ENCODE measurements at regions not wholly inside any gene's neighbourhood (a gene's known extent, or its start where the extent isn't known, plus 50 kb on each side); places are given as distances from the start of the nearest gene placed in this dataset.

- no peaks in the 10 kb centered on the region for H3K27me3 ChIP-seq (ENCODE audit: control insufficient read depth, insufficient read depth, low read length)
- ChIA-PET CTCF (interaction anchor here (1.3 to 1.4 kb wide), 2 partner anchors 94 to 134 kb away, joined by 4 to 7 read pairs; no protein-coding TSS in a partner anchor), POLR2A (interaction anchor here (0.5 kb wide), 1 partner anchor 139 kb away, joined by 3 read pairs; no protein-coding TSS in a partner anchor)
- no peak for DNase-seq (ENCODE audit: low read depth)
- TF ChIP-seq CTCF (IDR thresholded peaks at IDR 0.05; ENCODE audit: insufficient read depth, low read depth, low read length), result no peak
- no peaks in the 10 kb centered on the region for H3K36me3 ChIP-seq (ENCODE audit: control insufficient read depth, insufficient read depth, low read length)
- H3K4me3 ChIP-seq (ENCODE audit: low read depth, low read length), result no peak overlapping the region
These were observed 69.0 kb upstream of the ZBED5 start for GRCh38 chr11:10926801-10927211.

- Histone ChIP-seq H3K36me3 (ENCODE audit: control insufficient read depth, insufficient read depth, low read length) (no peaks in the 10 kb centered on the region), H3K4me3 (ENCODE audit: low read depth, low read length) (no peak overlapping the region), H3K27me3 (ENCODE audit: control insufficient read depth, insufficient read depth, low read length) (no peaks in the 10 kb centered on the region)
- POLR2A ChIA-PET, result interaction anchor here (1.5 kb wide), 1 partner anchor 116 kb away, joined by 7 read pairs; the partner anchor contains the start of gene EIF4G2
- TF ChIP-seq CTCF (IDR thresholded peaks at IDR 0.05; ENCODE audit: insufficient read depth, low read depth, low read length), result no peak
- CTCF ChIA-PET, result interaction anchor here (0.6 to 1.6 kb wide), 5 partner anchors 22 to 133 kb away, joined by 3 to 5 read pairs (median 4); no protein-coding TSS in a partner anchor
- DNase-seq (ENCODE audit: low read depth), result no peak
These were observed 67.5 kb upstream of the ZBED5 start for GRCh38 chr11:10925149-10925926.

GRCh38 chr11:10923882-10924281 is 66.0 kb upstream of the ZBED5 start:
- TF ChIP-seq CTCF (IDR thresholded peaks at IDR 0.05; ENCODE audit: insufficient read depth, low read depth, low read length), result no peak
- no peaks in the 10 kb centered on the region for H3K36me3 ChIP-seq (ENCODE audit: control insufficient read depth, insufficient read depth, low read length)
- H3K27me3 ChIP-seq (ENCODE audit: control insufficient read depth, insufficient read depth, low read length), result no peaks in the 10 kb centered on the region
- ChIA-PET CTCF (interaction anchor here (1.4 to 1.6 kb wide), 2 partner anchors 10 to 75 kb away, joined by 4 read pairs; no protein-coding TSS in a partner anchor), POLR2A (no interaction called here)
- DNase-seq (ENCODE audit: low read depth), result no peak
- no peak overlapping the region for H3K4me3 ChIP-seq (ENCODE audit: low read depth, low read length)

- ChIA-PET CTCF (interaction anchor here (1.1 to 2.5 kb wide), 5 partner anchors 8 to 15 kb away, joined by 3 to 8 read pairs (median 4); no protein-coding TSS in a partner anchor), POLR2A (no interaction called here)
- TF ChIP-seq CTCF (IDR thresholded peaks at IDR 0.05; ENCODE audit: insufficient read depth, low read depth, low read length), result no peak
- Histone ChIP-seq H3K36me3 (ENCODE audit: control insufficient read depth, insufficient read depth, low read length) (no peaks in the 10 kb centered on the region), H3K4me3 (ENCODE audit: low read depth, low read length) (no peak overlapping the region), H3K27me3 (ENCODE audit: control insufficient read depth, insufficient read depth, low read length) (no peaks in the 10 kb centered on the region)
- no peak for DNase-seq (ENCODE audit: low read depth)
These were observed 65.0 kb upstream of the ZBED5 start for GRCh38 chr11:10922892-10923291.

- no peak for DNase-seq (ENCODE audit: low read depth)
- H3K4me3 ChIP-seq (ENCODE audit: low read depth, low read length), result no peak overlapping the region
- ChIA-PET CTCF (interaction anchor here (1.2 to 2.5 kb wide), 2 partner anchors 10 to 15 kb away, joined by 4 to 8 read pairs; no protein-coding TSS in a partner anchor), POLR2A (no interaction called here)
- no peaks in the 10 kb centered on the region for H3K27me3 ChIP-seq (ENCODE audit: control insufficient read depth, insufficient read depth, low read length)
- no peaks in the 10 kb centered on the region for H3K36me3 ChIP-seq (ENCODE audit: control insufficient read depth, insufficient read depth, low read length)
- no peak for TF ChIP-seq CTCF (IDR thresholded peaks at IDR 0.05; ENCODE audit: insufficient read depth, low read depth, low read length)
These were observed 63.0 kb upstream of the ZBED5 start for GRCh38 chr11:10920875-10921274.

Measured in BJ (cell line).